Smooth muscle cell (in vitro differentiated cells): ENCODE measurements at regions not wholly inside any gene's neighbourhood (a gene's known extent, or its start where the extent isn't known, plus 50 kb on each side); places are given as distances from the start of the nearest gene placed in this dataset.

ENCODE experiments used
- DNase-seq: peaks from one replicate; lab custom pipeline; 2025; ENCODE audit not compliant: unreplicated experiment; lab: John Stamatoyannopoulos, UW
- H2AFZ ChIP-seq: fragments of 200-600 bp; sonication (generic); 2 replicates; pipeline ENCODE4 v1.6.0; 2016; ENCODE audit warnings: antibody characterized with exemption, low read depth, mild to moderate bottlenecking
- H3F3A ChIP-seq: fragments of 200-600 bp; sonication (generic); 2 replicates; pipeline ENCODE4 v1.6.0; 2017; ENCODE audit warnings: antibody characterized with exemption, low read depth
- H3K27ac ChIP-seq: fragments of 200-600 bp; sonication (generic); 2 replicates; pipeline ENCODE4 v1.5.1; 2016; ENCODE audit warnings: low read depth, mild to moderate bottlenecking
- H3K27me3 ChIP-seq: fragments of 200-600 bp; sonication (generic); 2 replicates; pipeline ENCODE4 v1.6.1; 2016; ENCODE audit warnings: low read depth, mild to moderate bottlenecking
- H3K36me3 ChIP-seq: fragments of 200-600 bp; sonication (generic); 2 replicates; pipeline ENCODE4 v1.5.1; 2016; ENCODE audit warnings: low read depth
- H3K4me1 ChIP-seq: fragments of 200-600 bp; sonication (generic); 2 replicates; pipeline ENCODE4 v1.5.1; 2016; ENCODE audit warnings: low read depth
- H3K4me2 ChIP-seq: fragments of 200-600 bp; sonication (generic); 2 replicates; pipeline ENCODE4 v1.6.0; 2016; ENCODE audit warnings: mild to moderate bottlenecking
- H3K4me3 ChIP-seq: fragments of 200-600 bp; sonication (generic); 2 replicates; pipeline ENCODE4 v1.5.1; 2016; ENCODE audit warnings: mild to moderate bottlenecking
- H3K79me2 ChIP-seq: fragments of 200-600 bp; sonication (generic); 2 replicates; pipeline ENCODE4 v1.6.0; 2016; ENCODE audit warnings: low read depth, mild to moderate bottlenecking
- H3K9ac ChIP-seq: fragments of 200-600 bp; sonication (generic); 2 replicates; pipeline ENCODE4 v1.6.0; 2016; ENCODE audit warnings: low read depth
- H3K9me3 ChIP-seq: fragments of 200-600 bp; sonication (generic); replicated peaks from 2 replicates; pipeline ENCODE4 v1.5.1; 2016; ENCODE audit warnings: low read depth
- H4K20me1 ChIP-seq: fragments of 200-600 bp; sonication (generic); 2 replicates; pipeline ENCODE4 v1.6.0; 2016; ENCODE audit warnings: low read depth
- WGBS: methylation state at CpG from one replicate; pipeline ENCODE4 v1.1.7; 2016; ENCODE audit warnings: low lambda C conversion rate; 5-methylcytosine and 5-hydroxymethylcytosine counted together
- TF ChIP-seq, protein P1 (sequence below): fragments of 200-600 bp; sonication (generic); IDR thresholded peaks from 2 replicates; pipeline ENCODE4 v1.5.1; 2017; ENCODE audit warnings: borderline replicate concordance, mild to moderate bottlenecking, antibody characterized with exemption; ENCODE audit not compliant: insufficient read depth, poor library complexity, severe bottlenecking

DNA sequence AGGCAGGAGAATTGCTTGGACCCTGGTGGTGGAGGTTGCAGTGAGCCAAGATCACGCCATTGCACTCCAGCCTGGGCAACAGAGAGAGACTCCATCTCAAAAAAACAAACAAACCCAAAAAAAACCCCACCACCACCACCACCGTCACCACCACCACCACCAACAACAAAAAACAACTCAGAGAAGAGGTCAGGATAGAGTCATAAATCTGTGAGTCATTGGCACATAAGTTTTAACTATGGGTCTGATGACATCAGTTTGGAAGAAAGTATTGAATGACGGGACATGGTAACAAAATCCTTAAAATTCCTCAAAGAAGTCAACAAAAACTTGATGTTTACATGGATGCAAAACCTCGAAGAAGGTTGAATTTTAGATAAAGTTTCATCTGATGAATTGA is 288.0 kb upstream of the SFRP2 start:
- Histone ChIP-seq H4K20me1 (no peaks in the 10 kb centered on the region), H3K4me2 (no peak overlapping the region), H3F3A (no peaks in the 10 kb centered on the region), H3K27me3 (no peaks in the 10 kb centered on the region), H3K9ac (no peak overlapping the region), H2AFZ (no peak overlapping the region), H3K79me2 (no peaks in the 10 kb centered on the region), H3K36me3 (no peaks in the 10 kb centered on the region), H3K27ac (no peak overlapping the region), H3K4me1 (no peaks in the 10 kb centered on the region), H3K4me3 (no peak overlapping the region), H3K9me3 (no peaks in the 10 kb centered on the region)
- TF ChIP-seq, protein P1, sequence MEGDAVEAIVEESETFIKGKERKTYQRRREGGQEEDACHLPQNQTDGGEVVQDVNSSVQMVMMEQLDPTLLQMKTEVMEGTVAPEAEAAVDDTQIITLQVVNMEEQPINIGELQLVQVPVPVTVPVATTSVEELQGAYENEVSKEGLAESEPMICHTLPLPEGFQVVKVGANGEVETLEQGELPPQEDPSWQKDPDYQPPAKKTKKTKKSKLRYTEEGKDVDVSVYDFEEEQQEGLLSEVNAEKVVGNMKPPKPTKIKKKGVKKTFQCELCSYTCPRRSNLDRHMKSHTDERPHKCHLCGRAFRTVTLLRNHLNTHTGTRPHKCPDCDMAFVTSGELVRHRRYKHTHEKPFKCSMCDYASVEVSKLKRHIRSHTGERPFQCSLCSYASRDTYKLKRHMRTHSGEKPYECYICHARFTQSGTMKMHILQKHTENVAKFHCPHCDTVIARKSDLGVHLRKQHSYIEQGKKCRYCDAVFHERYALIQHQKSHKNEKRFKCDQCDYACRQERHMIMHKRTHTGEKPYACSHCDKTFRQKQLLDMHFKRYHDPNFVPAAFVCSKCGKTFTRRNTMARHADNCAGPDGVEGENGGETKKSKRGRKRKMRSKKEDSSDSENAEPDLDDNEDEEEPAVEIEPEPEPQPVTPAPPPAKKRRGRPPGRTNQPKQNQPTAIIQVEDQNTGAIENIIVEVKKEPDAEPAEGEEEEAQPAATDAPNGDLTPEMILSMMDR: no peak
- no peak for DNase-seq
- 80% methylated on average over 4 of the region's 4 CpGs for WGBS

DNA sequence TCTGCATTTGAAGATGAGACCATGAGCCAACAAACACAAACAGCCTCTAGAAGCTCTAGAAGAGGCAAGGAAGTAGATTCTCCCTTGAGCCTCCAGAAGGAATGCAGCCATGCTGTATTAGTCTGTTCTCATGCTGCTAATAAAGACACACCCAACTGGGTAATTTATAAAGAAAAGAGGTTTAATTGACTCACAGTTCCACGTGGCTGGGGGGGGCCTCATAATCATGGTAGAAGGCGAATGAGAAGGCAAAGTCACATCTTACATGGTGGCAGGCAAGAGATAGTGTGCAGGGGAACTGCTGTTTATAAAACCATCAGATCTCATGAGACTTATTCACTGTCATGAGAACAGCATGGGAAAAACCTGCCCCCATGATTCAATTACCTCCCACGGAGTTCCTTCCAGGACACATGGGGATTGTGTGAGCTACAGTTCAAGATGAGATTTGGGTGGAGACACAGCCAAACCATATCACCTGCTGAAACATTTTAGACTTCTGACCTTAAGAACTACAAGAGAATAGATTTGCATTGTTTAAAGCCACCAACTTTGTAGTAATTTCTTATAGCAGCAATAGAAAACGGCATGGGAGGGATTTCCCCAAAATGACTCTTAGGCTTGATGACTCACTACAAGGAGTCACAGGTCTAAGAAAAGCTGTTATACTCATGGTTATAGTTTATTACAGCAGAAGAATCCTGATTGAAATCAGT is 284.4 kb upstream of the SFRP2 start:
- Histone ChIP-seq H3K27ac (no peak overlapping the region), H3K4me2 (no peak overlapping the region)

DNA sequence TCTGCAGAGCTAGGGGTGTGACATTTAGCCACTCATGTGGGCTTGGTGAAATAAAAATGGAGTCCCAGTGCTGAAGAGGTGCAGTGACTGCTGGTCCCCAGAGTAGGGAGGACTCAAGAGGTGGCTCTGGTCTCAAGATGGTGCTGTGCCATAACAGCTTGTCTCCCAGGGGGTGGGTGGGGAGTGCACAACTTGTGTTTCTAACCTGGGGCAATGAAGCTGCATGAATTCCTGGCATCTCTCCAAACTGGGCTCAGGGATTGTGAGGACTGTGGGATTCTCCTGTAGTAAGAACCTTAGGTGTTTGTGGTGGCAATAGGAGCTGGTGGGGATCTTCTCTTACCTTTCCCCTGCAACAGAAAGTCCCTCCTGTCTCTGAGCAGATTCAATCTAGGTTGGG is 278.9 kb upstream of the SFRP2 start:
- DNase-seq: no peak
- H3K9me3 ChIP-seq: peaks cover 6% of the 10 kb centered on the region
- TF ChIP-seq, protein P1: no peak
- no peak overlapping the region for H2AFZ ChIP-seq
- H3K4me2 ChIP-seq: no peak overlapping the region
- H3K27ac ChIP-seq: no peak overlapping the region
- H3K27me3 ChIP-seq: peaks cover 5% of the 10 kb centered on the region
- no peaks in the 10 kb centered on the region for H3K79me2 ChIP-seq
- no peaks in the 10 kb centered on the region for H3K36me3 ChIP-seq
- H3K9ac ChIP-seq: no peak overlapping the region
- H3F3A ChIP-seq: no peaks in the 10 kb centered on the region
- no peaks in the 10 kb centered on the region for H3K4me1 ChIP-seq
- no peak overlapping the region for H3K4me3 ChIP-seq
- no peaks in the 10 kb centered on the region for H4K20me1 ChIP-seq

More for the DNA sequence above, 284.4 kb upstream of the SFRP2 start:
- H3K4me1 ChIP-seq: no peaks in the 10 kb centered on the region
- no peak overlapping the region for H3K9ac ChIP-seq
- no peaks in the 10 kb centered on the region for H3K79me2 ChIP-seq
- H3F3A ChIP-seq: no peaks in the 10 kb centered on the region
- TF ChIP-seq, protein P1: no peak
- H3K36me3 ChIP-seq: no peaks in the 10 kb centered on the region
- H4K20me1 ChIP-seq: no peaks in the 10 kb centered on the region
- H2AFZ ChIP-seq: no peak overlapping the region
- H3K4me3 ChIP-seq: no peak overlapping the region
- 80% methylated on average over 4 of the region's 4 CpGs for WGBS
- no peak for DNase-seq
- peaks cover 5% of the 10 kb centered on the region for H3K27me3 ChIP-seq
- H3K9me3 ChIP-seq: no peaks in the 10 kb centered on the region

DNA sequence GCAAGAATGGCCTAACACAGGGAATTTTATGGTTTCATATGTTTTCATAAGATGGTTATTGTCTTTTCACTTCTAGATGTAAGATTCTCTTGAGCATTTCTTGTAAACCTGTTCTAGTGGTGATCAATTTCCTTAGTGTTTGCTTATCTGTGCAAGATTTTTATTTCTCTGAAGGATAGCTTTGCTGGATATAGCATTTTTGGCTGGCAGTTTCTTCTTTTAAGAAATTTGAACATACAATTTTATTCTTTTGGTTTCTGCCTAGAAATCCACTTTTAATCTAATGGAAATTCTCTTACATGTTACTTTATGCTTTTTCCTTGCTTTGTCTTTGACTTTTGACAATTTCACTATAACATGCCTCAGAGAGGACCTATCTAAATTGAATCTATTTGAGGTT is 276.5 kb upstream of the SFRP2 start:
- Histone ChIP-seq H3K9me3 (peaks cover 6% of the 10 kb centered on the region), H3F3A (no peaks in the 10 kb centered on the region), H3K9ac (no peak overlapping the region), H4K20me1 (no peaks in the 10 kb centered on the region), H2AFZ (no peak overlapping the region), H3K79me2 (no peaks in the 10 kb centered on the region), H3K27ac (no peak overlapping the region), H3K36me3 (no peaks in the 10 kb centered on the region), H3K4me3 (no peak overlapping the region), H3K4me1 (no peaks in the 10 kb centered on the region), H3K27me3 (peaks cover 5% of the 10 kb centered on the region), H3K4me2 (no peak overlapping the region)
- DNase-seq: no peak
- TF ChIP-seq, protein P1: no peak
